Right lobe of liver (tissue), 6 donors: ENCODE measurements at regions not wholly inside any gene's neighbourhood (a gene's known extent, or its start where the extent isn't known, plus 50 kb on each side); places are given as distances from the start of the nearest gene placed in this dataset.
"Not testable (repeated sequence)": the region's sequence is repeated elsewhere in the genome, so short reads cannot be mapped to it uniquely, and the experiment has no call there.

Source experiments
- ATAC-seq, 4 donors: fragments of 200-7000 bp; cut with Tn5 transposase; one replicate each; pipeline ENCODE4 v1.9.1; 2020; ENCODE audit warnings: mild to moderate bottlenecking in 4 of 4, moderate library complexity in 4 of 4
- DNase-seq, 3 donors: peaks; one replicate each; pipeline ENCODE4 v3.0.0-alpha.2; 2020
- H3K27ac ChIP-seq, 3 donors: fragments of 200-600 bp; one replicate each; pipeline ENCODE4 v1.8.0; 2022
- H3K27me3 ChIP-seq, 2 donors: fragments of 200-600 bp; one replicate each; pipeline ENCODE4 v1.8.0; 2022
- H3K36me3 ChIP-seq, 4 donors: fragments of 200-600 bp; sonication (generic) in 1 of 4; one replicate each; pipeline versions ENCODE4 v1.5.1 to v1.8.0; 2017 to 2022; ENCODE audit warnings: control low read depth in 1 of 4
- H3K4me1 ChIP-seq, 4 donors: fragments of 200-600 bp; sonication (generic) in 1 of 4; one replicate each; pipeline versions ENCODE4 v1.5.1 to v1.8.0; 2017 to 2022; ENCODE audit warnings: control low read depth in 1 of 4
- H3K4me3 ChIP-seq, 3 donors: fragments of 200-600 bp; one replicate each; pipeline ENCODE4 v1.8.0; 2022
- H3K9me3 ChIP-seq, 4 donors: fragments of 200-600 bp; sonication (generic) in 1 of 4; one replicate each; pipeline versions ENCODE4 v1.5.1 to v1.8.0; 2017 to 2022; ENCODE audit warnings: control low read depth in 1 of 4
- CTCF ChIP-seq, 4 donors: fragments of 200-600 bp in 3 of 4; fragments of 450-650 bp in 1 of 4; IDR thresholded peaks; one replicate each; pipeline versions ENCODE4 v1.5.1 to v1.8.0; 2016 to 2022; ENCODE audit warnings: antibody characterized with exemption in 4 of 4, mild to moderate bottlenecking in 2 of 4
- POLR2A ChIP-seq: fragments of 450-650 bp; IDR thresholded peaks from one replicate; pipeline ENCODE4 v1.6.1; 2017; ENCODE audit warnings: antibody characterized with exemption, mild to moderate bottlenecking
- WGBS: methylation state at CpG from one replicate; pipeline ENCODE4 v1.1.6; 2018; ENCODE audit warnings: low coverage, low lambda C conversion rate; ENCODE audit not compliant: insufficient coverage; ENCODE audit errors: missing lambda C conversion rate; 5-methylcytosine and 5-hydroxymethylcytosine counted together
- intact Hi-C, 2 donors: fragments of 100-400 bp; cut with DNase I; formaldehyde crosslinking; loops; one replicate each; pipeline versions ENCODE4 v1.11.2 to v1.14.1; 2022
- donor health status: DM: no; HTN: yes; CAD: no.
- donor health status: DM: no; HTN: no; CAD: no.
- donor health status: DM: no; HTN: no; CAD: no.
- donor health status: DM: no; HTN: yes; CAD: no.
- donor health status: DM: no; HTN: yes; CAD: no.

- no peak for ATAC-seq
- Histone ChIP-seq H3K27me3 (peaks cover 0 to 8% of the 10 kb centered on the region in 2 donors), H3K9me3 (no peaks in the 10 kb centered on the region), H3K4me3 (no peak overlapping the region), H3K4me1 (no peaks in the 10 kb centered on the region), H3K27ac (no peak overlapping the region), H3K36me3 (no peaks in the 10 kb centered on the region)
- no peak for DNase-seq
- intact Hi-C loops = no loop called here
- 36% methylated on average over 5 of the region's 5 CpGs for WGBS
- no peak for TF ChIP-seq POLR2A
- no peak for TF ChIP-seq CTCF (IDR thresholded peaks at IDR 0.05)
Measured at GRCh38 chr17:5896215-5896614, 174.0 kb upstream of the WSCD1 start.

- no peaks in the 10 kb centered on the region for H3K4me1 ChIP-seq
- ATAC-seq (no peak), DNase-seq (no peak)
- intact Hi-C loops = no loop called here
- no peaks in the 10 kb centered on the region for H3K36me3 ChIP-seq
- peaks cover 0 to 6% of the 10 kb centered on the region in 2 donors for H3K27me3 ChIP-seq
- no peak overlapping the region for H3K4me3 ChIP-seq
- no peak overlapping the region for H3K27ac ChIP-seq
- H3K9me3 ChIP-seq = no peaks in the 10 kb centered on the region
- 13% methylated on average over 12 of the region's 14 CpGs for WGBS
- TF ChIP-seq POLR2A (no peak), CTCF (IDR thresholded peaks at IDR 0.05) (no peak)
Measured at GRCh38 chr17:5897275-5897911, 172.8 kb upstream of the WSCD1 start.

GRCh38 chr17:5897981-5898380 lies 172.2 kb upstream of the WSCD1 start:
- intact Hi-C loops, H3K9me3 ChIP-seq, H3K27me3 ChIP-seq, DNase-seq, ATAC-seq, H3K4me3 ChIP-seq, H3K27ac ChIP-seq, H3K36me3 ChIP-seq, H3K4me1 ChIP-seq: not testable (repeated sequence)
- 51% methylated on average over 5 of the region's 8 CpGs for WGBS

- TF ChIP-seq CTCF (IDR thresholded peaks at IDR 0.05) (no peak), POLR2A (no peak)
Measured at GRCh38 chr17:5898406-5898805, 171.8 kb upstream of the WSCD1 start.

GRCh38 chr17:5899496-5900195 lies 170.5 kb upstream of the WSCD1 start:
- Histone ChIP-seq H3K27ac (no peak overlapping the region), H3K9me3 (no peaks in the 10 kb centered on the region), H3K27me3 (no peaks in the 10 kb centered on the region), H3K36me3 (no peaks in the 10 kb centered on the region), H3K4me1 (no peaks in the 10 kb centered on the region), H3K4me3 (no peak overlapping the region)
- DNase-seq (no peak), ATAC-seq (no peak)
- intact Hi-C loops = no loop called here
- 79% methylated on average over 5 of the region's 12 CpGs for WGBS
- no peak for TF ChIP-seq POLR2A
- TF ChIP-seq CTCF (IDR thresholded peaks at IDR 0.05) = no peak

More at GRCh38 chr17:5898406-5898805, 171.8 kb upstream of the WSCD1 start:
- Histone ChIP-seq H3K4me3 (no peak overlapping the region), H3K27me3 (no peaks in the 10 kb centered on the region), H3K4me1 (no peaks in the 10 kb centered on the region), H3K36me3 (no peaks in the 10 kb centered on the region), H3K9me3 (no peaks in the 10 kb centered on the region), H3K27ac (no peak overlapping the region)
- ATAC-seq (no peak), DNase-seq (no peak)
- intact Hi-C loops = no loop called here
- 89% methylated on average over 4 of the region's 8 CpGs for WGBS
